Heart left ventricle (tissue), 13 donors: ENCODE measurements at regions not wholly inside any gene's neighbourhood (a gene's known extent, or its start where the extent isn't known, plus 50 kb on each side); places are given as distances from the start of the nearest gene placed in this dataset.

Source experiments
- POLR2A ChIP-seq, 2 donors: fragments of 450-650 bp; IDR thresholded peaks; one replicate each; pipeline ENCODE4 v1.6.1; 2017; ENCODE audit warnings: antibody characterized with exemption in 2 of 2, mild to moderate bottlenecking in 2 of 2, moderate library complexity in 2 of 2
- TF ChIP-seq, protein P1 (sequence below), 12 donors: fragments of 200-600 bp; sonication (generic) in 4 of 12; IDR thresholded peaks; one replicate each; pipeline versions ENCODE4 v1.5.0 to v1.8.0; 2018 to 2022; ENCODE audit warnings: antibody characterized with exemption in 12 of 12, mild to moderate bottlenecking in 5 of 12
- donor health status: ischemic (EF 13 %, LVEDD 7.1; RV severe dilation, severe dysfunction).
- donor health status: DM: no; HTN: yes; CAD: no.
- donor health status: DM: no; HTN: no; CAD: no.
- donor health status: ischemic (EF 25% LVEDD 6.9; RV normal size, moderate dysfunction).
- donor health status: ischemic (EF 25% LVEDD 5.7; RV mildly dilated, moderate dysfunction).
- donor health status: ischemic (EF 35%, LVEDD 5.7; RV mildly dilated, moderate dysfunction).
- donor health status: nonischemic (EF 11% LVEDD 7.7; RV severe dilation, severe dysfunction).
- donor health status: DM: yes; HTN: yes; CAD: no.
- donor health status: PGD.
- donor health status: ischemic (EF 29% LVEDD 5.4; RV normal size, mild dysfunction).
- donor health status: nonischemic (EF 23%, LVEDD 6.1; RV moderate dilation, normal function).

- TF ChIP-seq, protein P1, sequence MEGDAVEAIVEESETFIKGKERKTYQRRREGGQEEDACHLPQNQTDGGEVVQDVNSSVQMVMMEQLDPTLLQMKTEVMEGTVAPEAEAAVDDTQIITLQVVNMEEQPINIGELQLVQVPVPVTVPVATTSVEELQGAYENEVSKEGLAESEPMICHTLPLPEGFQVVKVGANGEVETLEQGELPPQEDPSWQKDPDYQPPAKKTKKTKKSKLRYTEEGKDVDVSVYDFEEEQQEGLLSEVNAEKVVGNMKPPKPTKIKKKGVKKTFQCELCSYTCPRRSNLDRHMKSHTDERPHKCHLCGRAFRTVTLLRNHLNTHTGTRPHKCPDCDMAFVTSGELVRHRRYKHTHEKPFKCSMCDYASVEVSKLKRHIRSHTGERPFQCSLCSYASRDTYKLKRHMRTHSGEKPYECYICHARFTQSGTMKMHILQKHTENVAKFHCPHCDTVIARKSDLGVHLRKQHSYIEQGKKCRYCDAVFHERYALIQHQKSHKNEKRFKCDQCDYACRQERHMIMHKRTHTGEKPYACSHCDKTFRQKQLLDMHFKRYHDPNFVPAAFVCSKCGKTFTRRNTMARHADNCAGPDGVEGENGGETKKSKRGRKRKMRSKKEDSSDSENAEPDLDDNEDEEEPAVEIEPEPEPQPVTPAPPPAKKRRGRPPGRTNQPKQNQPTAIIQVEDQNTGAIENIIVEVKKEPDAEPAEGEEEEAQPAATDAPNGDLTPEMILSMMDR (IDR thresholded peaks at IDR 0.05): no peak
- no peak for TF ChIP-seq POLR2A (IDR thresholded peaks at IDR 0.05)
These were observed 330.6 kb downstream of the RPS6KC1 start for GRCh38 chr1:213381572-213382084.
